ENCODE measurements at regions not wholly inside any gene's neighbourhood (a gene's known extent, or its start where the extent isn't known, plus 50 kb on each side); places are given as distances from the start of the nearest gene placed in this dataset.

DNA sequence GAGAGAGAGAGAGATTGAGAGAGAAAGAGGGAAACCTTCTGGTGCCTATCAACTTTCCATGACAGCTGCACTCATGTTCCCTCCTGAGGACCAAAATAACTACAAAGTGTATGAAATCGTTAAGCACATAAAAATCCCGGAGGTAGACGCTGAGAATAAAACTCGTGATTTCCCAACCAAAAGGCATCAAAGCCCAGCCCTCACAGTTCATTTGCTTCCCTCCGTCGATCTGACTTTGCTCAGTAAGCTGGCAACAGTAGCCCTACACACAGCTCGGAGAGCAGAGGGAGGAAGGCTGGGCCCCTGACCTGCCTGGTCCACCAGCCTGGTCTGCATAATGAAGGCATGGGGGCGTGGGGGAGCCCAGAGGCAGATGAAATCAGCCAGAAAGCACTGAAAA lies 273.9 kb upstream of the ZFHX3 start:
- TF ChIP-seq, protein P1, sequence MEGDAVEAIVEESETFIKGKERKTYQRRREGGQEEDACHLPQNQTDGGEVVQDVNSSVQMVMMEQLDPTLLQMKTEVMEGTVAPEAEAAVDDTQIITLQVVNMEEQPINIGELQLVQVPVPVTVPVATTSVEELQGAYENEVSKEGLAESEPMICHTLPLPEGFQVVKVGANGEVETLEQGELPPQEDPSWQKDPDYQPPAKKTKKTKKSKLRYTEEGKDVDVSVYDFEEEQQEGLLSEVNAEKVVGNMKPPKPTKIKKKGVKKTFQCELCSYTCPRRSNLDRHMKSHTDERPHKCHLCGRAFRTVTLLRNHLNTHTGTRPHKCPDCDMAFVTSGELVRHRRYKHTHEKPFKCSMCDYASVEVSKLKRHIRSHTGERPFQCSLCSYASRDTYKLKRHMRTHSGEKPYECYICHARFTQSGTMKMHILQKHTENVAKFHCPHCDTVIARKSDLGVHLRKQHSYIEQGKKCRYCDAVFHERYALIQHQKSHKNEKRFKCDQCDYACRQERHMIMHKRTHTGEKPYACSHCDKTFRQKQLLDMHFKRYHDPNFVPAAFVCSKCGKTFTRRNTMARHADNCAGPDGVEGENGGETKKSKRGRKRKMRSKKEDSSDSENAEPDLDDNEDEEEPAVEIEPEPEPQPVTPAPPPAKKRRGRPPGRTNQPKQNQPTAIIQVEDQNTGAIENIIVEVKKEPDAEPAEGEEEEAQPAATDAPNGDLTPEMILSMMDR (conservative IDR thresholded peaks at IDR 0.05 in 1 of 2, IDR thresholded peaks at IDR 0.05 in 1 of 2; ENCODE audit: extremely low read depth in 1 of 2, insufficient read depth in 1 of 2, low read depth in 1 of 2, low read length in 2 of 2) = no peak
- no peak for TF ChIP-seq EZH2 (IDR thresholded peaks at IDR 0.05; ENCODE audit: borderline replicate concordance, low read length)

Measured in mammary epithelial cell (primary cell).